Lung (tissue), 11 donors: ENCODE measurements at regions not wholly inside any gene's neighbourhood (a gene's known extent, or its start where the extent isn't known, plus 50 kb on each side); places are given as distances from the start of the nearest gene placed in this dataset.

Experiments used
- ATAC-seq: fragments of 200-7000 bp; cut with Tn5 transposase; one replicate; pipeline ENCODE4 v1.9.1; 2020; ENCODE audit warnings: moderate number of reproducible peaks; ENCODE audit not compliant: insufficient read depth, low FRiP score
- DNase-seq, 3 donors: peaks; one replicate each; pipeline ENCODE4 v3.0.0-alpha.2; 2013 to 2017
- H3K27ac ChIP-seq, 2 donors: one replicate each; pipeline ENCODE4 v1.5.1; 2013; ENCODE audit warnings: mild to moderate bottlenecking in 2 of 2, moderate library complexity in 2 of 2, control low read depth in 1 of 2, inconsistent platforms in 1 of 2, low read depth in 1 of 2, low read length in 1 of 2
- H3K27me3 ChIP-seq, 3 donors: one replicate each; pipeline ENCODE4 v1.5.1; 2013; ENCODE audit warnings: low read length in 2 of 3; ENCODE audit not compliant: control insufficient read depth in 3 of 3, insufficient read depth in 3 of 3
- H3K36me3 ChIP-seq, 4 donors: one replicate each; pipeline ENCODE4 v1.5.1; 2013; ENCODE audit warnings: low read length in 4 of 4, mild to moderate bottlenecking in 1 of 4, moderate library complexity in 1 of 4; ENCODE audit not compliant: control insufficient read depth in 4 of 4, insufficient read depth in 4 of 4
- H3K4me1 ChIP-seq, 5 donors: one replicate each; pipeline ENCODE4 v1.5.1; 2013; ENCODE audit warnings: low read length in 5 of 5, mild to moderate bottlenecking in 2 of 5, moderate library complexity in 1 of 5; ENCODE audit not compliant: control insufficient read depth in 5 of 5, insufficient read depth in 5 of 5
- H3K4me3 ChIP-seq: one replicate; pipeline ENCODE4 v1.5.1; 2013; ENCODE audit warnings: mild to moderate bottlenecking, control low read depth, moderate library complexity
- H3K9ac ChIP-seq, 2 donors: one replicate each; pipeline ENCODE4 v1.5.1; 2013; ENCODE audit warnings: low read length in 2 of 2, control low read depth in 1 of 2; ENCODE audit not compliant: insufficient read depth in 1 of 2
- H3K9me3 ChIP-seq, 4 donors: one replicate each; pipeline ENCODE4 v1.5.1; 2013; ENCODE audit warnings: low read length in 3 of 4, mild to moderate bottlenecking in 1 of 4, moderate library complexity in 1 of 4; ENCODE audit not compliant: control insufficient read depth in 4 of 4, insufficient read depth in 3 of 4
- CTCF ChIP-seq: IDR thresholded peaks from 2 replicates; pipeline ENCODE4 v1.5.1; 2012; ENCODE audit warnings: mild to moderate bottlenecking; ENCODE audit errors: control extremely low read depth, extremely low read depth
- WGBS, 2 donors: extraction: QIAGEN DNeasy Blood & Tissue Kit; methylation state at CpG; one replicate each; pipeline ENCODE4 v1.1.7; 2013; 5-methylcytosine and 5-hydroxymethylcytosine counted together
- donor health status: control.
- donor health status: control.
- donor health status: Bipolar disorder and iron deficiency.
- donor health status: healthy.
- donor health status: DM: yes; HTN: yes; CAD: no.

GRCh38 chr2:19216238-19216637, 142.2 kb downstream of the OSR1 start:
- WGBS, 2 donors, result 94 to 100% methylated on average over 2 of the region's 2 CpGs
- TF ChIP-seq CTCF, result no peak

GRCh38 chr2:19214682-19215391, 143.6 kb downstream of the OSR1 start:
- no peak overlapping the region for H3K27ac ChIP-seq
- H3K27me3 ChIP-seq, result no peaks in the 10 kb centered on the region
- no peak overlapping the region for H3K4me3 ChIP-seq
- no peak for TF ChIP-seq CTCF
- 80 to 82% methylated on average over 5 of the region's 5 CpGs for WGBS, 2 donors
- H3K36me3 ChIP-seq, result no peaks in the 10 kb centered on the region
- peaks cover 0 to 1% (median 0%) of the 10 kb centered on the region in 4 donors for H3K9me3 ChIP-seq
- no peak overlapping the region for H3K9ac ChIP-seq
- H3K4me1 ChIP-seq, result peaks cover 0 to 9% (median 0%) of the 10 kb centered on the region in 5 donors
- DNase-seq (no peak), ATAC-seq (no peak)

More at GRCh38 chr2:19216238-19216637, 142.2 kb downstream of the OSR1 start:
- no peak for ATAC-seq
- DNase-seq, result no peak
- Histone ChIP-seq H3K9ac (no peak overlapping the region), H3K27me3 (no peaks in the 10 kb centered on the region), H3K9me3 (peaks cover 0 to 1% (median 0%) of the 10 kb centered on the region in 4 donors), H3K4me1 (peaks cover 0 to 9% (median 0%) of the 10 kb centered on the region in 5 donors), H3K27ac (no peak overlapping the region), H3K36me3 (no peaks in the 10 kb centered on the region), H3K4me3 (no peak overlapping the region)

- 93 to 96% methylated on average over 7 of the region's 7 CpGs for WGBS, 2 donors
- no peaks in the 10 kb centered on the region for H3K36me3 ChIP-seq
- DNase-seq (no peak), ATAC-seq (no peak)
- H3K27ac ChIP-seq, result no peak overlapping the region
- no peak for TF ChIP-seq CTCF
- peaks cover 0 to 1% (median 0%) of the 10 kb centered on the region in 4 donors for H3K9me3 ChIP-seq
- no peak overlapping the region for H3K9ac ChIP-seq
- no peak overlapping the region for H3K4me3 ChIP-seq
- H3K27me3 ChIP-seq, result no peaks in the 10 kb centered on the region
- H3K4me1 ChIP-seq, result peaks cover 0 to 12% (median 3%) of the 10 kb centered on the region in 5 donors
These were observed 148.7 kb downstream of the OSR1 start for GRCh38 chr2:19209575-19210341.
